Superior temporal gyrus (tissue), 1 donor: ENCODE measurements at regions not wholly inside any gene's neighbourhood (a gene's known extent, or its start where the extent isn't known, plus 50 kb on each side); places are given as distances from the start of the nearest gene placed in this dataset.
"Not testable (repeated sequence)": the region's sequence is repeated elsewhere in the genome, so short reads cannot be mapped to it uniquely, and the experiment has no call there.

Experiments
- DNase-seq: peaks from one replicate; pipeline ENCODE4 v3.0.0-alpha.2; 2016; ENCODE audit errors: extremely low spot score

DNA sequence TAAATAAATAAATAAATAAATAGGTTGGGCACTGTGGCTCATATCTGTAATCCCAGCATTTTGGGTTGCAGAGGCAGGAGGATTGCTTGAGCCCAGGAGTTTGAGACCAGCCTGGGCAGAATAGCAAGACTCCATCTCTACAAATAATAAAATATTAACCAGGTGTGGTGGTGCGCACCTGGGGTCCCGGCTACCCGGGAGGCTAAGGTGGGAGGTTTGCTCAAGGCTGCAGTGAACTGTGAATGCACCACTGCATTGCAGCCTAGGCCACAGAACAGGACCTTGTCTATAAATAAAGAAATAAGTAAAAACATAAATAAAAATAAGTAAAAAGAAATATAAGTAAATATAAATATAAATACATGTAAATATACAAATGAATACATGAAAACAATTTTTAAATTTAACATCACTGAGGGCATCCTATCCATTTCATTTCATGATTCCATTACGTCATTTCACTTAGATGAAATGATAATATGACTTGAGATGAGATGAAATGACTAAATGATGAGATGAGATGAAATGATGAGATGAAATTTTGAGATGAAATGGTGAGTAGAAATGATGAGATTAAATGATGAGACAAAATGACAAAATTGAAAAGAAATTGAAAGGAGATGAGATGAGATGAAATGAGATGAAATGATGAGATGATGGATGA lies 233.4 kb downstream of the GOLGA6L6 start:
- not testable (repeated sequence) for DNase-seq

DNA sequence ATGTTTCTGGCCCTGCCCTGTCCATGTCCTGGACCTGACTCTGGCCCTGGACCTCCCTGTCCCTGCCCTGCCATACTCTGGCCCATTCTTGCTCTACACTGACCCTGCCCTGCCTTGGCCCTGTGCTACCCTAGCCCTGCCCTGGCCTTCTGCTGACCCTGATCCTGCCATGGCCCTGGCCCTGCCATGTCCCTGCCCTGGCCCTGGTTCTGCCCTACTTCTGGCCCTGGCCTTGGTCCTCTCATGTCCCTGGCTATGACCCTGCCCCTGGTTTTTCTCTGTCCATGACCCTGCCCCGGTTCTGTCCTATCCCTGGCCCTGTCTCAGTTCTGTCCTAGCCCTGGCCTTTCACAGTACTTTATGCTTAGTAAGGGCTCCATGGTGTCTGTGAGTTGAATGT lies 234.5 kb downstream of the GOLGA6L6 start:
- not testable (repeated sequence) for DNase-seq

DNA sequence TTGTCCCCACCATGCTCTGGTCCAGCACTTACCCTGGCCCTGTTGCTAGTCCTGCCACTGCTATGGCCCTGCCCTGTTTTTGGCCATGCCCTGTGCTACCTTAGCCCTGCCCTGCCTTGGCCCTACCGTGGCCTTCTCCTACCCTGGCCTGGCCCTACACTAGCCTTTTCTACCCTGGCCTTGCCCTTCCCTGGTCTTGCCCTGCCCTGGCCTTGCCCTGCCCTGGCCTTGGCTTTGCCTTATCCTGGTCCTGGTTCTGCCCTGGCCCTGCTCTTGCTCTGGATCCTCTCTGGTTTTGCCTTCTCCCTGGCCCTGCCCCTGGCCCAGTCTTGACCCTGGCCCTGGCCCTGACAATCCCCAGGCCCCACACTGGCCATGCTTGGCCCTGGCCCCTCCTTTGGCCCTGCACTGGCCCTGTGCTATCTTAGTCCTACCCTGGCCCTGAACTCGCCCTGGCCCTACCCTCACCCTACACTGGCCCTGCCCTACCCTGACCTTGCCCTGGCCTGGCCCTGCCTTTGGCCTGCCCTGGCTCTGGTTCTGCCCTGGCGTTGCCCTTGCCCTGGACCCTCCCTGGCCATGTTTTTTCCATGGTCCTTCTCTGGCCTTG lies 235.0 kb downstream of the GOLGA6L6 start:
- DNase-seq = not testable (repeated sequence)

DNA sequence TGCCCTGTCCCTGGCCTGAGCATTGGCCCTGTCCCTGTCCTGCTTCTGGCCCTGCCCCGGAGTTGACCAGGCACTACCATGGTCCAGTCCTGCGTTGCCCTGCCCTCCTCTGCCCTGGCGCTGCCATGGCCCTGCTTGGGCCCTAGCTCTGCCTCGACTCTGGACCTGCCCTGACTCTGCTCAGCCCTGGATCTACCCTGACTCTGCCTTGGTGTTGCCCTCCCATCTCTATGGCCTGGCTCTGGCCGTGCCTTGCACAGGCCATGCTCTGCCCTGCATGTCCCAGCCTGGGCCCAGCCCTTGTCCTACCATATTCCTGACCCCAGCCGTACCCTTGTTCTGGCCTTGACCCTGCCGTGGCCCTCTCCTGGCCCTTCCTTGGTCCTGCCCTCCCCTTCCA lies 235.7 kb downstream of the GOLGA6L6 start:
- not testable (repeated sequence) for DNase-seq

DNA sequence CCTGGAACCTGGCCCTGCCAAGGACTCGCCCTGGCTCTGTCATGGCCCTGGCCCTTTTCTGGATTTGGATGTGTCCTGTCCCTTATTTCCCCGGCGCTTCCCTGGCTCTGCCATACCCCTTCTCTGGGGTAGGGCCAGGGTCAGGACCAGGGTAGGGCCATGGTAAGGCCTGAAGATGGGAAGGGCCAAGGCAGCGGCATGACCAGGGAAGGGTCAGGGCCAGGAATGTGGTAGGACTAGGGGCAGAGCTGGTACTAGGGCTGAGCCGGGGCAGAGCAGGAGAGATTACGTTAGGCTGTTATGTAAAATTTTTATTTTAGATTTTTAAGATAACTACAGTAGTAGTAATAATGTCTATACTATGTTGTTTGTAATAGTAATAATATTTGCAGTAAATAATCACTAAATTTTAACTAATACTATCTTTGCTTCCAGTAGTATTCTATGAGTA lies 236.6 kb downstream of the GOLGA6L6 start:
- not testable (repeated sequence) for DNase-seq

DNA sequence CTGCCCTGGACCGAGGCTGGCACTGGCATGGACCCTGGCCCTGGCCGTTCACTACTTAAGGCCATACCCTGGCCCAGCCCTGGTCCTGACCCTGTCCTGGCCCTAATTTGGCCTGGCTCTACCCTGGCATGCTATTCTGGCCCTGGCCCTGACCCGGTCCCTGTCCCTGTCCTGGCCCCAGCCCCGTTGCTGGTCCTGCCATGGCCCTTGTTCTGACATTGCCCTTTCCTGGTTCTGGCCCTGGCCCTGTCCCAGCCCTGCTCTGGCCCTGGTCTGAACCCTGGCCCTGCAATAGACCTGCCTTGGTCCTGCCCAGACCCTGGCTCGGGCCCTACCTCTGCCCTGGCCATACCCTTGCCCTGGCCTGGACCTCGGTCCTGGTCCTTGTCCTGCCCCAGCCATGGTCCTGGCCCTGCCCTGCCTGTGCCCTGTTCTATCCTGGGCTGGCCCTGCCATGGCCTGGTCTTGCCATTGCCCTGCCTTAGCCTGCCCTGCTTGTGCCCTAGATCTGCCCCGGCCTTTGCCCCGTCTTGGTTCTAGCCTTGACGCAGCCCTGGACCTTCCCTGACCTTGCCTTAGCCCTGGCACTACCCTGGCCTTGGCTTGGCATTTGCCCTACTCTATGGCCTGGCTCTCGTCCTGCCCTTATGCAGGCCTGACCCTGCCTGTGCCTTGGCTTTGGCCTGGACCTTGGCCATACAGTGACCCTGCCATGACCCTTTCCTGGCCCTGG lies 237.2 kb downstream of the GOLGA6L6 start:
- DNase-seq = not testable (repeated sequence)

DNA sequence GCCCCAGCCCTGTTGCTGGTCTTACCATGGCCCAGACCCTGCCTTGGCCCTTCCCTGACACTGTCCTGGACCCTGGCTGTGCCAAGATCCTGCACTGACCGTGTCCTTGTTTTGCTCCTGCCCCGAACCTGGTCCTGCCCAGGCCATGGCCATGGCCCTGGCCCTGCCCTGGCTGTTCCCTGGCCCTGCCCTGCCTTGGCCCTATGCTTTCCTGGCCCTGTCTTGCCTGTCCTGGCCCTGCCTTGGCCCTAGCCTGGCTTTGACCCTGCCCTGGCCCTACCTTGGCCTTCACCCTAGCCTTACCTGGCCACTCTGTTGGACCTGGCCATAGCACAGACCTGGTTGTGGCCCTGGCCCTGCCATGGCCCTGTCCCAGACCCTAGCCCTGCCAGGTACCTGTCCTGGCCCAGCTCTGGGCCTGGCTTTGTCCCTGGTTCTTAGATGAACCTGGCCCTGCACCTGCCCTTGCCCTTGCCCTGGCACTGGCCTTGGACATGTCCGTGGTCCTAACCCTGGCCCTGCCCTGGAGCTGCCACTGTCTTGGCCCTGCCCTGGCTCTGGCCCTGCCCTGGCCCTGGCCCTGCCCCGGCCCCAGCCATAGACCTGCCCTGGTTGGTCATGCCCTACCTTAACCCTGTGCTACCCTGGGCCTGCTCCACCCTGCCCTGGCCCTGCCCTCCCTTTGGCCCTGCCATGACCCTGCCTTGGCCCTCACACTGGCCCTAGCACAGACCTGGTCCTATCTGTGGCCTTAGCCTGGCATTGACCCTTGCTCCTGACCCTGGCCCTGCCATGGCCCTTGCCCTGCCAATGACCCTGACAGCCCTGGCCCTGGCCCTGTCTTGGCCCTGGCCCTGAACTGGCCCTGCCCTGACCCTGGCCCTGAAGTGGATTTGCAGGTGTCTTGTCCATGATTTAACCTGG lies 238.1 kb downstream of the GOLGA6L6 start:
- DNase-seq = not testable (repeated sequence)

DNA sequence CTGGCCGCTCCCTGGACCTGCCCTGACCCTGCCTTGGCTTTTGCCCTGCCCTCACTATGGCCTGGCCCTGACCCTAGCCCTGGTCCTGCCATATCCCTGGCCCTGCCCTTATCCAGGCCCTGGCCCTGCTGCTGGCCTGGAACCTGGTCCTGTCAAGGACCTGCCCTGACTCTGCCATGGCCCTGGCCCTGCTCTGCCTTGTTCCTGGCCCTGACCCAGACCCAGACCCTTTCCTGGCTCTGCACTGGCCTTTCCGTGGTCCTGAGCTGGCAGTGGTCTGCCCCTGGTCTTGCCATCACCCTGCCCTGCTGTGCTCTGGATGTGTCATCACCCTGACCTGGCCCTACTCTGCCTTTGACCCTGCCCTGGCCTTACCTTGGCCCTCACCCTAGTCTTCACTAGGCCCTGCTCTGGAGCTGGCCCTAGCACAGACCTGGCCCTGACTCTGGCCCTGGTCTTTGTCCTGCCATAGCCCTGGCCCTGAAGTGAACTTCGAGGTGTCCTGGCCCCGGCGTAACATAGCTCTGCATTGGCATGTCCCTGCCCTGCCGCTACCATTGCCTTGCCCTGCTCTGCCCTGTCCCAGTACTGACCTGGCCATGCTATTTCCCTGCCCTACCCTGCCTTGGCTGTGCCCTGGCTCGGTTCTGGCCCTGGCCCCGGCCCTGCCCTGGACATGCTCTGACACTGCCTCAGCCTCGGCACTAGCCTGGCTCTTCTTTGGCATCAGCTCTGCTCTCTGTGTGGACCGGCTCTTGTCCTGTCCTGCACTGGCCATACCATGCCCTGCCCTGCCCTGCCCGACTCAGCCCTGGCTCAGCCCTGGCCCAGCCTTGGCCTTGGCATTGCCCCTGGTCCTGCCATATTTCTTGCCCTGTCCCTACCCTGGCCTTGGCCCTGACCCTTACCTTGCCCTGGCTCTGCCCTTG lies 239.2 kb downstream of the GOLGA6L6 start:
- not testable (repeated sequence) for DNase-seq

DNA sequence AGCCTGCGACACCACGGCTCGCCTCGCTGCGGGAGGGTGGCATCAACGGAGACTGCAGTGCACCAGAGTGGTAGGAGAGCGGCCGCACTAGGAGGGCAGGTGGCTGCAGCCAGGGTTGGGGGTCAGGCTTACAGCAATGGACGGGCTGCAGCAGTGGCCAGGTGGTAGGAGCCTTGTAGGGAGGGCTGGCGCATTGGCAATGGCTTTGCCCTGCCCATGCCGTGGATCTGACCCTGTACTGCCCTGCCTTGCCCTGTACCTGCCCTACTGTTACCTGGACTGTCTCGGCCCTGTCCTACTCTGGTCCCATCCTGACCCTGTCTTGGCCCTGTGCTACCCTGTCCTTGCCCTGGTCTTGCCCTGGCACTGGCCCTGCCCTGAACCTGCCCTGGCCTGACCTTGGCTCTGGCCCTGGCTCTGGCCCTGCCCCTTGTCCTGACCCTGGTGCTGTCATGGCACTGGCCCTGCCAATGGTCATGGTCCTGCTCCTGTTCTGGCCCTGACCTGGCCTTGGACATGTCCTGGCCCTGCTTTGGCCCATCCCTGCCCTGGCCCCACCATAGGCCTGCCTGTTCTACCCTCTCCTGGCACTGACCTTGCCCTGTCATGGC lies 240.0 kb downstream of the GOLGA6L6 start:
- DNase-seq = not testable (repeated sequence)

DNA sequence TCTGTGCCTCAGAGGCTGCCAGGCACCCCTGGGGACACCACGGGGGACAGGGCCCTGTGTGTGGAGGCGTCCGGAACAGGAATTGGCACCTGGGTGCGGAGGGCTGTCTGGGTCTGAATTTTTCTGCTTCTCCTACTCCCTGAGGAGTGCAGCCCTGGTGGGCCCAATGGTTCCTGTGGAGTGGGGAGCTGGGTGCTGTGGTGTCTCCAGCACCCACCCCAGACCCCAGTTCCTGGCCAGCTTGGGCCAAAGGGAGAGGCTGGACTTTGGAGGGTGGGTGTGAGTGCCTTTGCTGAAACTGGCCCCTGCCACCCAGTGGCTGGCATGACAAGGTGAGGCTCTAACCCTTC lies 240.6 kb downstream of the GOLGA6L6 start:
- DNase-seq = not testable (repeated sequence)

DNA sequence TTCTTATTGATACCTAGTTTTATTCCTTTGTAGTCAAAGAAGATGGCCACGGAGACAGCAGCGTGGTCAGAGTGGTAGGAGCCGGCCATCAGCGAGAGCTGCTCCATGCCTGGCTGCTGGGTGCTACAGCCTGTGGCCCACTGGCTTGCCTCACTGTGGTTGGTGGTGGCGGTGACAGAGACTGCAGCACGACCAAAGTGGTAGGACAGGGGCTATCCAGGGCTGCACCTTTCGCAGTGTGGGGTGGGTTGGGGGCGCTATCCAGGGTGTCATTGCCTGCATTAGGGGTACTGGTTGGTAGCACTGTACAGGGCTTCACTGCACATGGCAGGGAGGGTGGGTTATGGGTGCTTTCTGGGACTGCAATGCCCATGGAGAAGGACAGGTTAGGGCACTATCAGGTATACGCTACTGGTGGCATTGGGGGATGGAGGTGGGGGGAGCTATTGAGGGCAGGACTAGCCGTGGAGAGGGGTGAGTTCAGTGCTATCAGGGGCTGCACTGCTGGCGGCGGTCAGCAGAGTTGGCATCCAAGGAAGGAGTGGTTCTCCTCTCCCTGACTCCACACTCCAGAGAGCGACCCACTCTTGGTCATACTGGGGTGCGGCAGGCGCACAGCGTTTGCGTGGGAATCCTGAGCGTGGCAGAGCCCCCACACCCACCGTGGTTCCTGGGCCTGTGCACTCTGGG lies 241.1 kb downstream of the GOLGA6L6 start:
- not testable (repeated sequence) for DNase-seq

DNA sequence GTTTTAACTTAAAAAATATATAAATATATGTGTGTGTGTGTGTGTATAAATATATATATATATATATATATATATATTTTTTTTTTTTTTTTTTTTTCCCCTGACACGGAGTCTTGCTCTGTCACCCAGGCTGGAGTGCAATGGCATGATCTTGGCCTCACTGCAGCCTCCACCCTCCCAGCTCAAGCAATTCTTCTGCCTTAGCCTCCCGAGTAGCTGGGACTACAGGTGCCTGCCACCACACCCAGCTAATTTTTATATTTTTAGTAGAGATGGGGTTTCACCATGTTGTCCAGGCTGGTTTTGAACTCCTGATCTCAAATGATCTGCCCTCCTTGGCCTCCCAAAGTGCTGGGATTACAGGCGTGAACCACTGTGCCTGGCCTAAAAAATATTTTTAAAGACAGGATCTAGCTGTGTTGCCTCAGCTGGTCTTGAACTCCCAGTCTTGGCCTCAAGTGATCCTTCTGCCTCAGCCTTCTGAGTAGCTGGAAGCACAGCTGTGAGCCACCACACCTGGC lies 243.9 kb downstream of the GOLGA6L6 start:
- not testable (repeated sequence) for DNase-seq

DNA sequence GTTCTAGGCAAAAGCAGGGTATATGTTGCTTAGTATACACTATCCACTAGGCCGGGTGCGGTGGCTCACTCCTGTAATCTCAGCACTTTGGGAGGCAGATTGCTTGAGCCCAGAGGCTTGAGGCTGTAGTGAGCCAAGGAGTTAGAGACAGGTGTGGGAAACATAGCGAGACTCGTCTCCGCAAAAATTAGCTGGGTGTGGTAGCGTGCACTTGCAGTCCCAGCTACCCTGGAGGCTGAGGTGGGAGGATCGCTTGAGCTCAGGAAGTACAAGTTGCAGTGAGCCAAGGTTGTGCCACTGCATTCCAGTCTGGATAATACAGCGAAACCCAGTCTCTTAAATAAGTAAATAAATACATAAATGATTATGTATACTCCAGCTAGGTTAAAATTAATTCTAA lies 245.3 kb downstream of the GOLGA6L6 start:
- not testable (repeated sequence) for DNase-seq

DNA sequence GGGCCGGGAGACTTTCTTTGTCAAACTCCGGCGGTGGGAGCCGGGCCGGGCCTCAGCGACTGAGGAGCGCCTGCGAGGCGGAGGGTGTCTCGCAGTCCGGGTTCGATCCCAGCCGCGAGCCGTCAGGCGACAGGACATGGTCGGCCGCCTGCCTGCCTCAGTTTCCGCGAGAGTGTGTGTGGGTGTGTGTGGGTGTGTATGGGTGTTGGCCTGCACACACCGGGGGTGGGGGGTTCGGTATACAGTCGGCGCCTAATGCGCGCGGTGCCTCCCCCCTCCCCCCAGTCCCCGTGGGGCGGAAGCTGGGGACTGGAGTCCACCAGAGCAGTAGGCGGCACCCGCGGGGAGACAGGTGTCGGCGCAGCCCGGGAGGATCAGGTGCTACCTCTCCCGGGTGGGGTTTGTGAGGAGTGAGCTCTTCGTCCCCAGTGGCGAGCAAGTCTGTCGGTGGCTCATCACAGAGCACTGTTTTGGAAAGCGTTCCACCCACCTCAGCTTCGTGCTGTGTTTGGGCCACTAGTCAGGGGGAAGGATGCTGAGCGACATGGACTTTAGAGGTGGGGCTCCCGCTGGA lies 246.3 kb downstream of the GOLGA6L6 start:
- no peak for DNase-seq

DNA sequence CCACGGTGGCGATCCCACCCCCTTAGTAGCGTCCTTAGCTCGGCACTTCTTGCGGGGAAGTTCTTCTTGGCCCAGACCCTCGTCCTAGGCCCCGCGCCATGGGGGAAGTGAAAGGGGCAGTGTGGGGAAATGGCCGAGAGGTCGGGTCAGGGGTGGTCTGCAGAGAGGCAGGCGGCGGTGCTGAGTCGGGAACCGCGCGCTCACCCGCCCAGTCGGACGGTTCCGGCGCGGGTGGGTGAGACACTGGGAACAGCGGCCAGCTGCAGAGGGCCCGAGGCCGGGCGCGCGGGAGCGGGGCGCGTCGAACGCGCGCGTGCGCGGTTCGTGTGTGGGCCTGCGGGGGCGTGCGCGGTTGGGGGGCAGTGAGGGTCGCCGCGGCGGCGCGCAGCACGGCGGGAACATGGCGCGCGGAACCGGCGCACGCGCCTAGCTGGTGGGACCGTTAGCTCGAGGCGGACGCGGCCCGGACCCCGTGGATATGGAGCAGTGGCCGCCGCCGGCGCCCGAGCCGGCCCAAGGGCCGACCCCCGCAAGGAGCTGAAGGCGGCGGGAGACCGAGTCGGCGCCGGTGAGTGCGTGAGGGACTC lies 246.9 kb downstream of the GOLGA6L6 start:
- no peak for DNase-seq

DNA sequence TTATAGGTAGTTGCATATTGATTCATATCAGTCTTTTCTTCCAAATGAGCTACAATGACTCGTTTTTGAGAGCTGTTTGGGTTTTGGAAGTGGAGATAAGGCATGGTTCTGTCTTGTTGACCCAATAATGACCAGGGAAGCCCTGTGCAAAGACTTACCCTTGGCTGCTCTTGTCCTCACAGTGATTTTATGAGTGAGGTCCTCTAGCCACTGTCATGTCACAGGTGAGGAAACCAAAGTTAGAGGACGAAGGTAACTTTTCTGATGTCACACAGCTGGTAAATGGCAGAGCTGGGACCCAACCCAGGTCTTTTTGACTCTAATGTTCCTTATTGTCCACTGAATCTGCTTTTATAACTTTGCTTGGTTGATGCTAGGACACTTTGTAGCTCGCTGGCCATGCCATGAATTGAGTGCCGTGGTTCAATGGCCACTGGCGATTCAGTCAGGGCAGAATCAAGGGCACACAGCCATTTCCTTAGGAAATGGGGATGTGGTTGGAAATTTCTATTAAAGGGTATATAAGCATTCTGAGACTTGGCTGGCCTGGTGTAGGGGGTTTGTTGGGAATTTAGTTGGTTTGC lies 249.1 kb downstream of the GOLGA6L6 start:
- not testable (repeated sequence) for DNase-seq

DNA sequence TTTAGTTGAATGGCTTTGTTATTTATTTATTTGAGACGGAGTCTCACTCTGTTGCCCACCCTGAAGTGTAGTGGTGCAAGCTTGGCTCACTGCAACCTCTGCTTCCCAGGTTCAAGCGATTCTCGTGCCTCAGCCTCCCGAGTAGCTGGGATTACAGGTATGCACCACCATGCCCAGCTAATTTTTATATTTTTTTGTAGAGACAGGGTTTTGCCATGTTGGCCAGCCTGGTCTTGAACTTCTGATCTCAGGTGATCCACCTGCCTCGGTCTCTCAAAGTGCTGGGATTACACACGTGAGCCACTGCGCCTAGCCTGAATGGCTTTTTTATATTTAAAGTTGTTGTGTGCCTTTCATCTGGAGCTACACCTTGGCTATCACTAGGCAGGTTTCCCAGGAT lies 250.0 kb downstream of the GOLGA6L6 start:
- DNase-seq = not testable (repeated sequence)

DNA sequence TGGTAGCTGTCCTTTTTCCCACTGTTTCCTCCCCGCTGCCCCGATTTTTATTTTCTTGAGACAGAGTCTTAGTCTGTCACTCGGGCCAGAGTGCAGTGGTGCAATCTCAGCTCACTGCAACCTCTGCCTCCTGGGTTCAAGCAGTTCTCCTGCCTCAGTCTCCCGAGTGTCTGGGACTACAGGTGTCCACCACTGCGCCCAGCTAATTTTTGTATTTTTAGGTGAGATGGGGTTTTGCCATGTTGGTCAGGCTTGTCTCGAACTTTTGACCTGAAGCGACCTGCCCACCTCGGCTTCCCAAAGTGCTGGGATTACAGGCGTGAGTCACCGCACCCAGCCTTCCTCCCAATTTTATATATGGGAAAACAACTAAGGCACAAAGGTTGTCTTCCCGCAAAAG lies 251.0 kb downstream of the GOLGA6L6 start:
- DNase-seq = not testable (repeated sequence)
